Hepatocyte (in vitro differentiated cells): ENCODE measurements at regions not wholly inside any gene's neighbourhood (a gene's known extent, or its start where the extent isn't known, plus 50 kb on each side); places are given as distances from the start of the nearest gene placed in this dataset.

ENCODE experiments used
- DNase-seq: peaks from one replicate; pipeline ENCODE4 v3.0.0-alpha.2; 2016; ENCODE audit warnings: low spot score
- H2AFZ ChIP-seq: fragments of 200-600 bp; sonication (generic); 2 replicates; pipeline ENCODE4 v1.6.0; 2016; ENCODE audit warnings: antibody characterized with exemption, mild to moderate bottlenecking
- H3K27ac ChIP-seq: fragments of 200-600 bp; sonication (generic); 2 replicates; pipeline ENCODE4 v1.5.1; 2016; ENCODE audit warnings: mild to moderate bottlenecking
- H3K27me3 ChIP-seq: fragments of 200-600 bp; sonication (generic); 2 replicates; pipeline ENCODE4 v1.6.1; 2016
- H3K36me3 ChIP-seq: fragments of 200-600 bp; sonication (generic); replicated peaks from 2 replicates; pipeline ENCODE4 v1.5.1; 2016; ENCODE audit warnings: low read depth; ENCODE audit not compliant: insufficient read depth
- H3K4me1 ChIP-seq: fragments of 200-600 bp; sonication (generic); 2 replicates; pipeline ENCODE4 v1.5.1; 2016; ENCODE audit warnings: mild to moderate bottlenecking, moderate library complexity; ENCODE audit not compliant: insufficient read depth
- H3K4me2 ChIP-seq: fragments of 200-600 bp; sonication (generic); 2 replicates; pipeline ENCODE4 v1.6.0; 2016
- H3K4me3 ChIP-seq: fragments of 200-600 bp; sonication (generic); 2 replicates; pipeline ENCODE4 v1.5.1; 2016; ENCODE audit warnings: mild to moderate bottlenecking
- H3K79me2 ChIP-seq: fragments of 200-600 bp; sonication (generic); 2 replicates; pipeline ENCODE4 v1.6.0; 2017; ENCODE audit warnings: mild to moderate bottlenecking
- H3K9me2 ChIP-seq: fragments of 200-600 bp; sonication (generic); replicated peaks from 2 replicates; pipeline ENCODE4 v1.6.0; 2017; ENCODE audit warnings: mild to moderate bottlenecking; ENCODE audit not compliant: insufficient read depth
- H3K9me3 ChIP-seq: fragments of 200-600 bp; sonication (generic); 2 replicates; pipeline ENCODE4 v1.5.1; 2016; ENCODE audit warnings: low read depth, mild to moderate bottlenecking
- H4K20me1 ChIP-seq: fragments of 200-600 bp; sonication (generic); 2 replicates; pipeline ENCODE4 v1.6.0; 2016; ENCODE audit warnings: mild to moderate bottlenecking; ENCODE audit not compliant: insufficient read depth, poor library complexity, severe bottlenecking
- CTCF ChIP-seq: fragments of 200-600 bp; sonication (generic); IDR thresholded peaks from 2 replicates; pipeline ENCODE4 v1.5.1; 2016; ENCODE audit warnings: antibody characterized with exemption, mild to moderate bottlenecking; ENCODE audit not compliant: poor library complexity
- EZH2 ChIP-seq: fragments of 200-600 bp; sonication (generic); IDR thresholded peaks from 2 replicates; pipeline ENCODE4 v1.6.1; 2016; ENCODE audit warnings: antibody characterized with exemption, mild to moderate bottlenecking, borderline replicate concordance
- EZH2phosphoT487 ChIP-seq: fragments of 200-600 bp; sonication (generic); IDR thresholded peaks from one replicate; pipeline ENCODE4 v1.6.1; 2018; ENCODE audit warnings: antibody characterized with exemption, mild to moderate bottlenecking, low read depth, moderate library complexity; ENCODE audit not compliant: unreplicated experiment, severe bottlenecking
- WGBS: methylation state at CpG from one replicate; pipeline ENCODE4 v1.1.6; 2016; ENCODE audit warnings: low lambda C conversion rate; ENCODE audit errors: missing lambda C conversion rate; 5-methylcytosine and 5-hydroxymethylcytosine counted together

GRCh38 chrX:131614241-131614640, 70.4 kb downstream of the OR13H1 start:
- Histone ChIP-seq H3K27me3 (no peaks in the 10 kb centered on the region), H3K4me2 (no peak overlapping the region), H3K4me1 (no peaks in the 10 kb centered on the region), H3K9me2 (no peaks in the 10 kb centered on the region), H2AFZ (no peak overlapping the region), H4K20me1 (no peaks in the 10 kb centered on the region), H3K36me3 (no peaks in the 10 kb centered on the region), H3K79me2 (no peaks in the 10 kb centered on the region), H3K27ac (no peak overlapping the region), H3K4me3 (no peak overlapping the region), H3K9me3 (no peaks in the 10 kb centered on the region)
- no peak for DNase-seq
- WGBS = 66% methylated on average over 2 of the region's 2 CpGs
- TF ChIP-seq CTCF = no peak

- H3K4me2 ChIP-seq = no peak overlapping the region
- TF ChIP-seq EZH2 = no peak
- TF ChIP-seq EZH2phosphoT487 = no peak
- TF ChIP-seq CTCF = no peak
- H3K36me3 ChIP-seq = no peaks in the 10 kb centered on the region
- no peaks in the 10 kb centered on the region for H3K9me2 ChIP-seq
- DNase-seq = no peak
- no peaks in the 10 kb centered on the region for H3K79me2 ChIP-seq
- H4K20me1 ChIP-seq = no peaks in the 10 kb centered on the region
- H3K27ac ChIP-seq = no peak overlapping the region
- 59% methylated on average over 3 of the region's 3 CpGs for WGBS
- no peak overlapping the region for H2AFZ ChIP-seq
- H3K9me3 ChIP-seq = no peaks in the 10 kb centered on the region
- H3K4me3 ChIP-seq = no peak overlapping the region
- H3K27me3 ChIP-seq = no peaks in the 10 kb centered on the region
- H3K4me1 ChIP-seq = no peaks in the 10 kb centered on the region
Observed at GRCh38 chrX:131617182-131617581, 73.3 kb downstream of the OR13H1 start.

- DNase-seq = no peak
- Histone ChIP-seq H3K27ac (no peak overlapping the region), H3K79me2 (no peaks in the 10 kb centered on the region), H3K9me3 (no peaks in the 10 kb centered on the region), H3K4me3 (no peak overlapping the region), H3K27me3 (no peaks in the 10 kb centered on the region), H3K36me3 (no peaks in the 10 kb centered on the region), H3K4me2 (no peak overlapping the region), H3K4me1 (no peaks in the 10 kb centered on the region), H3K9me2 (no peaks in the 10 kb centered on the region), H4K20me1 (no peaks in the 10 kb centered on the region), H2AFZ (no peak overlapping the region)
- 22% methylated on average over 1 of the region's 1 CpG for WGBS
- no peak for TF ChIP-seq EZH2
- TF ChIP-seq EZH2phosphoT487 = no peak
- TF ChIP-seq CTCF = no peak
Observed at GRCh38 chrX:131621650-131622049, 77.8 kb downstream of the OR13H1 start.

GRCh38 chrX:131626681-131627296, 82.9 kb downstream of the OR13H1 start:
- H3K4me1 ChIP-seq = no peaks in the 10 kb centered on the region
- H3K79me2 ChIP-seq = no peaks in the 10 kb centered on the region
- H3K9me3 ChIP-seq = no peaks in the 10 kb centered on the region
- H3K27me3 ChIP-seq = no peaks in the 10 kb centered on the region
- no peak overlapping the region for H3K4me3 ChIP-seq
- TF ChIP-seq EZH2phosphoT487 (no peak), CTCF (peak; percentile 50), EZH2 (no peak)
- WGBS = 51% methylated on average over 3 of the region's 3 CpGs
- H4K20me1 ChIP-seq = no peaks in the 10 kb centered on the region
- H3K9me2 ChIP-seq = no peaks in the 10 kb centered on the region
- H2AFZ ChIP-seq = no peak overlapping the region
- no peak overlapping the region for H3K27ac ChIP-seq
- peak; percentile 15 for DNase-seq
- no peak overlapping the region for H3K4me2 ChIP-seq
- H3K36me3 ChIP-seq = no peaks in the 10 kb centered on the region
